SK-N-SH treated with all-trans-retinoic acid at 6 μM for 48 hours (cell line): ENCODE measurements at regions not wholly inside any gene's neighbourhood (a gene's known extent, or its start where the extent isn't known, plus 50 kb on each side); places are given as distances from the start of the nearest gene placed in this dataset.
A peak's percentile ranks its signal among the peaks of the same experiment; 100 is the strongest.

Source experiments
- ATAC-seq: fragments of 200-7000 bp; cut with Tn5 transposase; 3 replicates; pipeline ENCODE4 v1.9.1; 2020; ENCODE audit warnings: mild to moderate bottlenecking, moderate library complexity
- ARNTL ChIP-seq: fragments of 450-650 bp; formaldehyde crosslinking; IDR thresholded peaks from 2 replicates; pipeline ENCODE4 v1.5.0; 2020; ENCODE audit warnings: low read depth, mild to moderate bottlenecking, moderate library complexity, borderline replicate concordance
- CSDC2 ChIP-seq: fragments of 250-450 bp; sonication (Bioruptor Pico); IDR thresholded peaks from 2 replicates; pipeline ENCODE4 v1.5.0; 2020; ENCODE audit warnings: mild to moderate bottlenecking, moderate library complexity
- ESRRG ChIP-seq: fragments of 250-450 bp; sonication (Bioruptor Pico); IDR thresholded peaks from 2 replicates; pipeline ENCODE4 v1.6.1; 2021; ENCODE audit warnings: mild to moderate bottlenecking
- GLIS3 ChIP-seq: fragments of 250-450 bp; sonication (Bioruptor Pico); IDR thresholded peaks from 2 replicates; pipeline ENCODE4 v1.5.0; 2020; ENCODE audit warnings: mild to moderate bottlenecking, moderate library complexity
- ISL1 ChIP-seq: fragments of 250-450 bp; sonication (Bioruptor Pico); IDR thresholded peaks from 2 replicates; pipeline ENCODE4 v2.1.2; 2022; ENCODE audit warnings: mild to moderate bottlenecking, moderate library complexity
- OSR1 ChIP-seq: fragments of 250-450 bp; sonication (Bioruptor Pico); IDR thresholded peaks from 2 replicates; pipeline ENCODE4 v1.8.0; 2022; ENCODE audit warnings: moderate library complexity, mild to moderate bottlenecking, inconsistent platforms
- PPARA ChIP-seq: fragments of 250-450 bp; sonication (Bioruptor Pico); IDR thresholded peaks from 2 replicates; pipeline ENCODE4 v1.5.0; 2020; ENCODE audit warnings: mild to moderate bottlenecking, borderline replicate concordance
- RARB ChIP-seq: fragments of 250-450 bp; sonication (Bioruptor Pico); IDR thresholded peaks from 2 replicates; pipeline ENCODE4 v1.8.0; 2021; ENCODE audit warnings: mild to moderate bottlenecking, moderate library complexity
- SNAI2 ChIP-seq: fragments of 250-450 bp; sonication (Bioruptor Pico); IDR thresholded peaks from 2 replicates; pipeline ENCODE4 v1.5.0; 2020; ENCODE audit warnings: mild to moderate bottlenecking, moderate library complexity
- TCF4 ChIP-seq: fragments of 250-450 bp; sonication (Bioruptor Pico); IDR thresholded peaks from 2 replicates; pipeline ENCODE4 v1.8.0; 2021; ENCODE audit warnings: mild to moderate bottlenecking, moderate library complexity, borderline replicate concordance
- TOX ChIP-seq: fragments of 250-450 bp; sonication (Bioruptor Pico); IDR thresholded peaks from 2 replicates; pipeline ENCODE4 v1.8.0; 2021; ENCODE audit warnings: mild to moderate bottlenecking, moderate library complexity, borderline replicate concordance
- ZC3H10 ChIP-seq: fragments of 250-450 bp; sonication (Bioruptor Pico); IDR thresholded peaks from 2 replicates; pipeline ENCODE4 v1.5.1; 2021; ENCODE audit warnings: mild to moderate bottlenecking, moderate library complexity
- ZFP3 ChIP-seq: fragments of 250-450 bp; sonication (Bioruptor Pico); IDR thresholded peaks from 2 replicates; pipeline ENCODE4 v1.5.0; 2020; ENCODE audit warnings: mild to moderate bottlenecking, moderate library complexity
- ZFP30 ChIP-seq: fragments of 450-650 bp; formaldehyde crosslinking; IDR thresholded peaks from 2 replicates; pipeline ENCODE4 v1.5.0; 2022; ENCODE audit warnings: mild to moderate bottlenecking, moderate library complexity
- ZNF565 ChIP-seq: fragments of 450-650 bp; formaldehyde crosslinking; conservative IDR thresholded peaks from 2 replicates; pipeline ENCODE4 v1.5.0; 2020; ENCODE audit warnings: low read depth, mild to moderate bottlenecking, moderate library complexity
- ZNF70 ChIP-seq: fragments of 450-650 bp; formaldehyde crosslinking; IDR thresholded peaks from 2 replicates; pipeline ENCODE4 v1.5.0; 2020; ENCODE audit warnings: mild to moderate bottlenecking, moderate library complexity
- ZNF8 ChIP-seq: fragments of 450-650 bp; formaldehyde crosslinking; IDR thresholded peaks from 2 replicates; pipeline ENCODE4 v1.5.0; 2020; ENCODE audit warnings: mild to moderate bottlenecking, moderate library complexity
- TF ChIP-seq, protein P1 (sequence below): fragments of 250-450 bp; sonication (Bioruptor Pico); IDR thresholded peaks from 2 replicates; pipeline ENCODE4 v1.8.0; 2021; ENCODE audit warnings: low read depth, mild to moderate bottlenecking, moderate library complexity, borderline replicate concordance
- TF ChIP-seq, protein P2 (sequence below): fragments of 250-450 bp; sonication (Bioruptor Pico); IDR thresholded peaks from 2 replicates; pipeline ENCODE4 v1.5.1; 2021; ENCODE audit warnings: mild to moderate bottlenecking, moderate library complexity
- TF ChIP-seq, protein P3 (sequence below): fragments of 250-450 bp; sonication (Bioruptor Pico); IDR thresholded peaks from 2 replicates; pipeline ENCODE4 v1.5.1; 2020; ENCODE audit warnings: low read depth, mild to moderate bottlenecking, moderate library complexity
- TF ChIP-seq, protein P4 (sequence below): fragments of 250-450 bp; sonication (Bioruptor Pico); IDR thresholded peaks from 2 replicates; pipeline ENCODE4 v1.5.0; 2020; ENCODE audit warnings: mild to moderate bottlenecking, moderate library complexity
- TF ChIP-seq, protein P5 (sequence below): fragments of 250-450 bp; sonication (Bioruptor Pico); IDR thresholded peaks from 2 replicates; pipeline ENCODE4 v1.8.0; 2020; ENCODE audit warnings: mild to moderate bottlenecking, moderate library complexity, borderline replicate concordance

DNA sequence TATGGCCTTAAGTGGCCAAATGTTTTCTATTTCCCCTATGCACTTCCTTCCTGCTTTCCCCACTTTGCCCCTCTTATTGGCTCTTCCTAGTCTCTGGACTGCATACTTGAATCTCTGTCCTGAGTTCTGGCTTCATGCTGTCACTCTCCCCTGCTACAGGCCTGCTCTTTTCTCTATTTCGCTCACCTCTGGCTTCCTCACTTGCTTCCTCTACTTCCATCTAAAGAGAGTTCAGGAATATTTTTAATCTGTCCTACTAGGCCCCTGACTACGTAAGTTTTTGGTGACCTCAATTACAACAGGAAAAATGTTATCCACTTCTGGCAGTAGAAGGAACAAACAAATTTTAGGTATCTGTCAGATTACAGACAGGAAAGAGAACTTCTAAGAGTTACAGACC is 65.7 kb upstream of the WDR17 start:
- no peak for ATAC-seq
- TF ChIP-seq ZFP3: no peak
- TF ChIP-seq ZNF8: no peak
- no peak for TF ChIP-seq SNAI2 (CRISPR knock-in tag)
- TF ChIP-seq ZNF70 (CRISPR knock-in tag): no peak
- TF ChIP-seq, protein P1, sequence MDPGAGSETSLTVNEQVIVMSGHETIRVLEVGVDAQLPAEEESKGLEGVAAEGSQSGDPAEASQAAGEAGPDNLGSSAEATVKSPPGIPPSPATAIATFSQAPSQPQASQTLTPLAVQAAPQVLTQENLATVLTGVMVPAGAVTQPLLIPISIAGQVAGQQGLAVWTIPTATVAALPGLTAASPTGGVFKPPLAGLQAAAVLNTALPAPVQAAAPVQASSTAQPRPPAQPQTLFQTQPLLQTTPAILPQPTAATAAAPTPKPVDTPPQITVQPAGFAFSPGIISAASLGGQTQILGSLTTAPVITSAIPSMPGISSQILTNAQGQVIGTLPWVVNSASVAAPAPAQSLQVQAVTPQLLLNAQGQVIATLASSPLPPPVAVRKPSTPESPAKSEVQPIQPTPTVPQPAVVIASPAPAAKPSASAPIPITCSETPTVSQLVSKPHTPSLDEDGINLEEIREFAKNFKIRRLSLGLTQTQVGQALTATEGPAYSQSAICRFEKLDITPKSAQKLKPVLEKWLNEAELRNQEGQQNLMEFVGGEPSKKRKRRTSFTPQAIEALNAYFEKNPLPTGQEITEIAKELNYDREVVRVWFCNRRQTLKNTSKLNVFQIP: no peak
- TF ChIP-seq, protein P2, sequence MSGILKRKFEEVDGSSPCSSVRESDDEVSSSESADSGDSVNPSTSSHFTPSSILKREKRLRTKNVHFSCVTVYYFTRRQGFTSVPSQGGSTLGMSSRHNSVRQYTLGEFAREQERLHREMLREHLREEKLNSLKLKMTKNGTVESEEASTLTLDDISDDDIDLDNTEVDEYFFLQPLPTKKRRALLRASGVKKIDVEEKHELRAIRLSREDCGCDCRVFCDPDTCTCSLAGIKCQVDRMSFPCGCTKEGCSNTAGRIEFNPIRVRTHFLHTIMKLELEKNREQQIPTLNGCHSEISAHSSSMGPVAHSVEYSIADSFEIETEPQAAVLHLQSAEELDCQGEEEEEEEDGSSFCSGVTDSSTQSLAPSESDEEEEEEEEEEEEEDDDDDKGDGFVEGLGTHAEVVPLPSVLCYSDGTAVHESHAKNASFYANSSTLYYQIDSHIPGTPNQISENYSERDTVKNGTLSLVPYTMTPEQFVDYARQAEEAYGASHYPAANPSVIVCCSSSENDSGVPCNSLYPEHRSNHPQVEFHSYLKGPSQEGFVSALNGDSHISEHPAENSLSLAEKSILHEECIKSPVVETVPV (CRISPR knock-in tag): no peak
- TF ChIP-seq RARB (CRISPR knock-in tag): no peak
- TF ChIP-seq, protein P3, sequence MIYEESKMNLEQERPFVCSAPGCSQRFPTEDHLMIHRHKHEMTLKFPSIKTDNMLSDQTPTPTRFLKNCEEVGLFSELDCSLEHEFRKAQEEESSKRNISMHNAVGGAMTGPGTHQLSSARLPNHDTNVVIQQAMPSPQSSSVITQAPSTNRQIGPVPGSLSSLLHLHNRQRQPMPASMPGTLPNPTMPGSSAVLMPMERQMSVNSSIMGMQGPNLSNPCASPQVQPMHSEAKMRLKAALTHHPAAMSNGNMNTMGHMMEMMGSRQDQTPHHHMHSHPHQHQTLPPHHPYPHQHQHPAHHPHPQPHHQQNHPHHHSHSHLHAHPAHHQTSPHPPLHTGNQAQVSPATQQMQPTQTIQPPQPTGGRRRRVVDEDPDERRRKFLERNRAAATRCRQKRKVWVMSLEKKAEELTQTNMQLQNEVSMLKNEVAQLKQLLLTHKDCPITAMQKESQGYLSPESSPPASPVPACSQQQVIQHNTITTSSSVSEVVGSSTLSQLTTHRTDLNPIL (CRISPR knock-in tag): no peak
- TF ChIP-seq TCF4 (CRISPR knock-in tag): no peak
- TF ChIP-seq ESRRG (CRISPR knock-in tag): no peak
- TF ChIP-seq ZFP30: no peak
- TF ChIP-seq ZNF565 (CRISPR knock-in tag): no peak
- no peak for TF ChIP-seq ZC3H10
- TF ChIP-seq, protein P4, sequence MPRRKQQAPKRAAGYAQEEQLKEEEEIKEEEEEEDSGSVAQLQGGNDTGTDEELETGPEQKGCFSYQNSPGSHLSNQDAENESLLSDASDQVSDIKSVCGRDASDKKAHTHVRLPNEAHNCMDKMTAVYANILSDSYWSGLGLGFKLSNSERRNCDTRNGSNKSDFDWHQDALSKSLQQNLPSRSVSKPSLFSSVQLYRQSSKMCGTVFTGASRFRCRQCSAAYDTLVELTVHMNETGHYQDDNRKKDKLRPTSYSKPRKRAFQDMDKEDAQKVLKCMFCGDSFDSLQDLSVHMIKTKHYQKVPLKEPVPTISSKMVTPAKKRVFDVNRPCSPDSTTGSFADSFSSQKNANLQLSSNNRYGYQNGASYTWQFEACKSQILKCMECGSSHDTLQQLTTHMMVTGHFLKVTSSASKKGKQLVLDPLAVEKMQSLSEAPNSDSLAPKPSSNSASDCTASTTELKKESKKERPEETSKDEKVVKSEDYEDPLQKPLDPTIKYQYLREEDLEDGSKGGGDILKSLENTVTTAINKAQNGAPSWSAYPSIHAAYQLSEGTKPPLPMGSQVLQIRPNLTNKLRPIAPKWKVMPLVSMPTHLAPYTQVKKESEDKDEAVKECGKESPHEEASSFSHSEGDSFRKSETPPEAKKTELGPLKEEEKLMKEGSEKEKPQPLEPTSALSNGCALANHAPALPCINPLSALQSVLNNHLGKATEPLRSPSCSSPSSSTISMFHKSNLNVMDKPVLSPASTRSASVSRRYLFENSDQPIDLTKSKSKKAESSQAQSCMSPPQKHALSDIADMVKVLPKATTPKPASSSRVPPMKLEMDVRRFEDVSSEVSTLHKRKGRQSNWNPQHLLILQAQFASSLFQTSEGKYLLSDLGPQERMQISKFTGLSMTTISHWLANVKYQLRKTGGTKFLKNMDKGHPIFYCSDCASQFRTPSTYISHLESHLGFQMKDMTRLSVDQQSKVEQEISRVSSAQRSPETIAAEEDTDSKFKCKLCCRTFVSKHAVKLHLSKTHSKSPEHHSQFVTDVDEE (CRISPR knock-in tag): no peak
- TF ChIP-seq ISL1 (CRISPR knock-in tag): no peak
- TF ChIP-seq GLIS3 (CRISPR knock-in tag): no peak
- TF ChIP-seq PPARA (CRISPR knock-in tag): no peak
- TF ChIP-seq OSR1 (CRISPR knock-in tag): no peak
- TF ChIP-seq, all 23 proteins: peak for 0

DNA sequence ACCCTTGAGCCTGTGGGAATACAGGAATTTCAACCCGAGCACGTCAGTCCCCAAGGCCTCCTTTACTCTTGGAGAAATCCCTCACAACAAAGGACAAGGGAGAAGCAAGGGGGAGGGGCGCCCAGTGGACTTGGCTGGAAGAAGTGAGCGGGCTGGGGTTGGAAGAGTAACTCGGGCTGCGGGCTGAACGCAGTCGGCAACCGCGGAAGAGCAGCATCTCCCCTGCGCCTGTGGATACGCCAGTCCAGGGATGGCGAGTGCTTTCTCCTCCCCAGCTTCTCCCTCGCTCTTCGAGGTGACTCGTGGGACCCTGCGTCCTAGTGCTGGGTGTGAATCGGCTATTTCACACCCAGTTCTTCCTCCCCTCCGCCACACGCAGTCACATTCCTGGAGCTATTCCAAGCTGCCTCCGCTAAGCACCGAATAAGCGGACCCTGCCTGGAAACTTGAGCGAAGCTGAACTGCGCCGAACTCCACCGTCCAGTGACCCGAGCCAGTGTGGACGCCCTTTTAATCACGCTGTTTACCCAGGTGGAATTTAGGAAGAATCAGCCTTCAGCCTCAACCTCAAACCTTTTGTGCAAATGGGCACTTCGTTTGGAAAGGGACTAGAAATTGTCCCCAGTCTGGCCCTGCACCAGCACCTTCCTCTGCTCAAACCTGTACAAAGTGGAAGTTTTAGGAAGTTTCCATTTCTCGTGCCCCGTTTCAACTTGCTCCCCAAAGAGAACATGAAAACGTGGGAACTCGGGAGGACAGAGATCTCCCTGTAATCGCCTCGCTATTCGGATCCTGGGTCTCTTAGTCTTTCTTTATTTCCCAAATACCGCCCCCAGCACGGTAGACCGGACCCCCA is 64.3 kb upstream of the WDR17 start:
- ATAC-seq: peak; percentile 70
- TF ChIP-seq, protein P3 (CRISPR knock-in tag): no peak
- TF ChIP-seq ARNTL (CRISPR knock-in tag) (no peak), CSDC2 (no peak), ZNF565 (CRISPR knock-in tag) (no peak), ZFP30 (no peak), ZNF8 (no peak), ZC3H10 (no peak), ZFP3 (no peak), TOX (CRISPR knock-in tag) (no peak), ISL1 (CRISPR knock-in tag) (no peak), RARB (CRISPR knock-in tag) (no peak), OSR1 (CRISPR knock-in tag) (no peak)
- TF ChIP-seq, protein P5, sequence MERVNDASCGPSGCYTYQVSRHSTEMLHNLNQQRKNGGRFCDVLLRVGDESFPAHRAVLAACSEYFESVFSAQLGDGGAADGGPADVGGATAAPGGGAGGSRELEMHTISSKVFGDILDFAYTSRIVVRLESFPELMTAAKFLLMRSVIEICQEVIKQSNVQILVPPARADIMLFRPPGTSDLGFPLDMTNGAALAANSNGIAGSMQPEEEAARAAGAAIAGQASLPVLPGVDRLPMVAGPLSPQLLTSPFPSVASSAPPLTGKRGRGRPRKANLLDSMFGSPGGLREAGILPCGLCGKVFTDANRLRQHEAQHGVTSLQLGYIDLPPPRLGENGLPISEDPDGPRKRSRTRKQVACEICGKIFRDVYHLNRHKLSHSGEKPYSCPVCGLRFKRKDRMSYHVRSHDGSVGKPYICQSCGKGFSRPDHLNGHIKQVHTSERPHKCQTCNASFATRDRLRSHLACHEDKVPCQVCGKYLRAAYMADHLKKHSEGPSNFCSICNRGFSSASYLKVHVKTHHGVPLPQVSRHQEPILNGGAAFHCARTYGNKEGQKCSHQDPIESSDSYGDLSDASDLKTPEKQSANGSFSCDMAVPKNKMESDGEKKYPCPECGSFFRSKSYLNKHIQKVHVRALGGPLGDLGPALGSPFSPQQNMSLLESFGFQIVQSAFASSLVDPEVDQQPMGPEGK (CRISPR knock-in tag): no peak
- TF ChIP-seq, protein P2 (CRISPR knock-in tag): no peak
- TF ChIP-seq, all 23 proteins: peak for 0
